SU-DHL-6 (cell line): ENCODE measurements at regions not wholly inside any gene's neighbourhood (a gene's known extent, or its start where the extent isn't known, plus 50 kb on each side); places are given as distances from the start of the nearest gene placed in this dataset.

Experiments used
- H2AFZ ChIP-seq: fragments of 200-600 bp; sonication (generic); 2 replicates; pipeline ENCODE4 v1.6.1; 2014; ENCODE audit warnings: low read depth, mild to moderate bottlenecking, moderate library complexity, mixed read lengths, antibody characterized with exemption, low read length; ENCODE audit not compliant: severe bottlenecking
- H3F3A ChIP-seq: fragments of 200-600 bp; shearing (Covaris generic); 2 replicates; pipeline ENCODE4 v1.6.0; 2016; ENCODE audit warnings: antibody characterized with exemption, mild to moderate bottlenecking; ENCODE audit not compliant: insufficient read depth
- H3K27ac ChIP-seq: fragments of 200-600 bp; sonication (generic); 2 replicates; pipeline ENCODE4 v1.5.1; 2016; ENCODE audit warnings: low read depth, mild to moderate bottlenecking, low read length, moderate library complexity, mixed read lengths
- H3K27me3 ChIP-seq: fragments of 200-600 bp; sonication (generic), shearing (Covaris generic); 2 replicates; pipeline ENCODE4 v1.6.0; 2014; ENCODE audit warnings: mild to moderate bottlenecking, low read length
- H3K36me3 ChIP-seq: fragments of 200-600 bp; sonication (generic); 2 replicates; pipeline ENCODE4 v1.6.1; 2014; ENCODE audit warnings: mild to moderate bottlenecking, low read length, mixed read lengths
- H3K4me2 ChIP-seq: fragments of 300-600, 200-600 bp; shearing (Covaris generic), sonication (generic); 2 replicates; pipeline ENCODE4 v1.6.0; 2014; ENCODE audit warnings: low read length, low read depth, mild to moderate bottlenecking; ENCODE audit not compliant: poor library complexity, severe bottlenecking
- H3K4me3 ChIP-seq: fragments of 200-600 bp; sonication (generic); 2 replicates; pipeline ENCODE4 v1.5.1; 2014; ENCODE audit warnings: antibody characterized with exemption, low read length, mild to moderate bottlenecking, mixed read lengths; ENCODE audit not compliant: insufficient read depth, poor library complexity, severe bottlenecking
- H3K79me2 ChIP-seq: fragments of 200-600 bp; sonication (generic); 2 replicates; pipeline ENCODE4 v1.6.1; 2014; ENCODE audit warnings: mild to moderate bottlenecking, low read length, moderate library complexity; ENCODE audit not compliant: insufficient read depth
- H3K9ac ChIP-seq: fragments of 200-600 bp; sonication (generic); 2 replicates; pipeline ENCODE4 v1.7.0; 2014; ENCODE audit warnings: mild to moderate bottlenecking, low read length
- H3K9me2 ChIP-seq: fragments of 200-600 bp; sonication (generic); replicated peaks from 2 replicates; pipeline ENCODE4 v1.6.1; 2014; ENCODE audit warnings: low read length; ENCODE audit not compliant: insufficient read depth
- H3K9me3 ChIP-seq: fragments of 200-600 bp; sonication (generic); 2 replicates; pipeline ENCODE4 v1.6.1; 2014; ENCODE audit warnings: low read length, mixed read lengths; ENCODE audit not compliant: insufficient read depth
- H4K20me1 ChIP-seq: fragments of 200-600 bp; sonication (generic); 2 replicates; pipeline ENCODE4 v1.6.1; 2014; ENCODE audit warnings: low read depth, mild to moderate bottlenecking, antibody characterized with exemption, low read length, moderate library complexity, mixed read lengths
- CTCF ChIP-seq: fragments of 200-600 bp; sonication (generic); IDR thresholded peaks from one replicate; pipeline ENCODE4 v1.5.1; 2017; ENCODE audit warnings: antibody characterized with exemption, mild to moderate bottlenecking, low read length, moderate library complexity; ENCODE audit not compliant: insufficient read depth, poor library complexity, severe bottlenecking
- EZH2phosphoT487 ChIP-seq: fragments of 200-600 bp; sonication (generic), shearing (Covaris generic); conservative IDR thresholded peaks from 2 replicates; pipeline ENCODE4 v1.6.1; 2018; ENCODE audit warnings: mild to moderate bottlenecking, antibody characterized with exemption, low read length, moderate library complexity, mixed read lengths

- Histone ChIP-seq H3K9me2 (no peaks in the 10 kb centered on the region), H4K20me1 (no peaks in the 10 kb centered on the region), H3K27ac (no peak overlapping the region), H3F3A (no peaks in the 10 kb centered on the region), H3K9me3 (no peaks in the 10 kb centered on the region), H3K4me3 (no peak overlapping the region), H3K79me2 (no peaks in the 10 kb centered on the region), H2AFZ (no peak overlapping the region), H3K9ac (no peak overlapping the region), H3K36me3 (no peaks in the 10 kb centered on the region), H3K4me2 (no peak overlapping the region), H3K27me3 (no peaks in the 10 kb centered on the region)
- TF ChIP-seq CTCF (no peak), EZH2phosphoT487 (no peak)
Observed at GRCh38 chr6:80480421-80481157, 374.1 kb downstream of the BCKDHB start.

- no peak overlapping the region for H3K9ac ChIP-seq
- TF ChIP-seq EZH2phosphoT487: no peak
- no peak for TF ChIP-seq CTCF
- no peaks in the 10 kb centered on the region for H3K27me3 ChIP-seq
- H3K4me3 ChIP-seq: no peak overlapping the region
- H3K27ac ChIP-seq: no peak overlapping the region
- H3K9me2 ChIP-seq: no peaks in the 10 kb centered on the region
- H4K20me1 ChIP-seq: no peaks in the 10 kb centered on the region
- no peaks in the 10 kb centered on the region for H3K79me2 ChIP-seq
- H3K4me2 ChIP-seq: no peak overlapping the region
- H3K36me3 ChIP-seq: no peaks in the 10 kb centered on the region
- no peak overlapping the region for H2AFZ ChIP-seq
- no peaks in the 10 kb centered on the region for H3K9me3 ChIP-seq
- H3F3A ChIP-seq: no peaks in the 10 kb centered on the region
Observed at GRCh38 chr6:80478030-80478429, 371.6 kb downstream of the BCKDHB start.

- Histone ChIP-seq H3K27me3 (no peaks in the 10 kb centered on the region), H2AFZ (no peak overlapping the region), H4K20me1 (no peaks in the 10 kb centered on the region), H3K36me3 (no peaks in the 10 kb centered on the region), H3K9me2 (no peaks in the 10 kb centered on the region), H3F3A (no peaks in the 10 kb centered on the region), H3K4me2 (no peak overlapping the region), H3K9ac (no peak overlapping the region), H3K4me3 (no peak overlapping the region), H3K79me2 (no peaks in the 10 kb centered on the region), H3K9me3 (no peaks in the 10 kb centered on the region), H3K27ac (no peak overlapping the region)
- TF ChIP-seq CTCF (no peak), EZH2phosphoT487 (no peak)
Observed at GRCh38 chr6:80477591-80477990, 371.1 kb downstream of the BCKDHB start.
